Skeletal muscle tissue (tissue), 3 donors: ENCODE measurements at regions not wholly inside any gene's neighbourhood (a gene's known extent, or its start where the extent isn't known, plus 50 kb on each side); places are given as distances from the start of the nearest gene placed in this dataset.

Experiments
- H3K27ac ChIP-seq: one replicate; pipeline ENCODE4 v1.7.0; 2013; ENCODE audit warnings: mild to moderate bottlenecking, low read depth, low read length, inconsistent platforms
- H3K27me3 ChIP-seq, 3 donors: one replicate each; pipeline ENCODE4 v1.7.0; 2013; ENCODE audit warnings: low read length in 3 of 3; ENCODE audit not compliant: control insufficient read depth in 3 of 3, insufficient read depth in 3 of 3
- H3K36me3 ChIP-seq, 3 donors: one replicate each; pipeline ENCODE4 v1.7.0; 2013; ENCODE audit warnings: low read length in 3 of 3; ENCODE audit not compliant: control insufficient read depth in 3 of 3, insufficient read depth in 3 of 3
- H3K4me1 ChIP-seq, 3 donors: one replicate each; pipeline ENCODE4 v1.7.0; 2013; ENCODE audit warnings: low read length in 3 of 3, mild to moderate bottlenecking in 3 of 3; ENCODE audit not compliant: control insufficient read depth in 3 of 3, insufficient read depth in 3 of 3
- H3K4me3 ChIP-seq, 3 donors: one replicate each; pipeline ENCODE4 v1.7.0; 2013; ENCODE audit warnings: low read length in 3 of 3
- H3K9ac ChIP-seq, 3 donors: one replicate each; pipeline ENCODE4 v1.7.0; 2013; ENCODE audit warnings: low read length in 3 of 3, mild to moderate bottlenecking in 3 of 3, moderate library complexity in 2 of 3, low read depth in 1 of 3
- H3K9me3 ChIP-seq, 3 donors: one replicate each; pipeline ENCODE4 v1.7.0; 2013; ENCODE audit warnings: low read length in 3 of 3; ENCODE audit not compliant: control insufficient read depth in 3 of 3
- donor health status: Osteomylitis.

DNA sequence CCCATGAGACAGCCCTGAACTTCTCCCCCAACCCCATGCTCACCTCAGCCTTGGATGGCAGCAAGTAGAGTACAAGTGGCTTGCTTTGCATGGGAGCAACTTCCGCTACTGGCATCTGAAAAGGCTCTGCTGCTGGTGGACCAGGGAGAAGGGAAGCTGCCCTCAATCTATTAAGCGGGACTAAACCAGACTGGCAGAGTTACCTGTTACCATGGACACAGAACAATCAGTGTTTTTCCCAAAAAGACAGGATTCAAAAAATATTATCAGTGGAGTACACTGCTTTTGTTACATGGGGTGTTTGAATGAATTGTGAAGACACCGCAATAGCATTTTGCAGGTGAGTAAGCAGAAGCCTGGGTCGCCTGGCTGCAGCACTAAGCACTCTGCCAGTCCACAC, 631.4 kb upstream of the B3GAT1 start:
- H3K36me3 ChIP-seq, result no peaks in the 10 kb centered on the region
- H3K4me3 ChIP-seq, result no peak overlapping the region
- no peak overlapping the region for H3K27ac ChIP-seq
- H3K9ac ChIP-seq, result no peak overlapping the region
- peaks cover 3 to 27% (median 7%) of the 10 kb centered on the region in 3 donors for H3K27me3 ChIP-seq
- no peaks in the 10 kb centered on the region for H3K9me3 ChIP-seq
- no peaks in the 10 kb centered on the region for H3K4me1 ChIP-seq

DNA sequence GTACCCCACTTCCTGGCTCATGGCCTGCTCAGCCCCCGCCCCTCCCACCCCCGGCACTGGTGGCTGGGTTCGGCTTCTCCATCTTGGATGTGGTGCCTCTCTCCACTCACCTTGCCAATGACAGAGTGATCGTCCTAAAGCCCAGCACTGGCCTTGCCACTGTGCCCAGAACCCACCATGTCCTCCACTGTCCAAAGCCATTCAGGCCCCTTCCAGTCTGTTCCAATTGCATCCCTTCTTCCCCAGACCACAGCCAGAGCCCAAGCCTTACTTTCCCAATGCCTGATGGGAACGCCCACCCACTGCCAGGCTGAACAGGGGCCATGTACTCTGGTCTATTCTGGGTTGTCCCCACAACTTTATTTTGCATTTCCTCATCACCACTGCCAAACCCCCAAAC, 625.8 kb upstream of the B3GAT1 start:
- Histone ChIP-seq H3K9ac (no peak overlapping the region), H3K36me3 (no peaks in the 10 kb centered on the region), H3K27ac (no peak overlapping the region), H3K4me3 (no peak overlapping the region), H3K9me3 (peaks cover 0 to 3% (median 0%) of the 10 kb centered on the region in 3 donors), H3K4me1 (no peaks in the 10 kb centered on the region), H3K27me3 (peaks cover 0 to 8% (median 3%) of the 10 kb centered on the region in 3 donors)

DNA sequence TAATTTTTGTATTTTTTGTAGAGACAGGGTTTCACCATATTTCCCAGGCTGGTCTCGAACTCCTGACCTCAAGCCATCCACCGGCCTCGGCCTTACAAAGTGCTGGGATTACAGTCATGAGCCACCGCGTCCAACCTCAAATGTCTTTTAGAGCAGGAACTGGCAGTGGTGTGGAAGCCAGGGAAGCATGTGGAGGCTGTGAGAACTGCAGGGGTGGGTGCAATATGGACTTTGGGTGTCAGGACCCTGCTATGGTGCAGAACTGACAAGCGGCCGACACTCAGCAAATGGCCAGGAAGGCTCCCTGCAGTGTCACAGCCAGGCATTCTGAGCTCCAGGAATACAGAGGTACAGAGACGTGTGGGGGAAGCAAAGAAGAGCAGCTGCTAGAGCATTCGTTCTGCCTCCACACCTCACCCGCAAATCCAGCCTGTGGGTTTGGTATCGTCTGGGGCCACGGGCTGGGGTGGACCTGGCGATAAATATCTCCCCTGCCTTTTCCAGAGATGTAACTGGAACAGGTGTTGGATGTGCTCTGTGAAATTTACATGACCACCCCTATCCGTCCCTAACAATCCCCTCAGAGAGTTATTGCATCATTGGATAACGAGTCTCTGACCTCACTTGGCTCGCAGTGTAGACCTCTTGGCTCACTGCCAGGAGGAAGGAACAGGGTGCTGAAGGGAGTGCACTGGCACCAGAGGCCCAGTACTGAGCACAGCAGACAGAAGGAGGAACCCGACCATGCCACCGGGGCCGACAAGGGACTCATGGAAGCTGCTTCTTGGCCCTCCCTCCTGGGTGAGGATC, 624.7 kb upstream of the B3GAT1 start:
- peaks cover 0 to 13% (median 3%) of the 10 kb centered on the region in 3 donors for H3K27me3 ChIP-seq
- peaks cover 0 to 3% (median 0%) of the 10 kb centered on the region in 3 donors for H3K9me3 ChIP-seq
- H3K4me3 ChIP-seq, result no peak overlapping the region
- no peaks in the 10 kb centered on the region for H3K36me3 ChIP-seq
- H3K4me1 ChIP-seq, result no peaks in the 10 kb centered on the region
- no peak overlapping the region for H3K27ac ChIP-seq
- no peak overlapping the region for H3K9ac ChIP-seq

DNA sequence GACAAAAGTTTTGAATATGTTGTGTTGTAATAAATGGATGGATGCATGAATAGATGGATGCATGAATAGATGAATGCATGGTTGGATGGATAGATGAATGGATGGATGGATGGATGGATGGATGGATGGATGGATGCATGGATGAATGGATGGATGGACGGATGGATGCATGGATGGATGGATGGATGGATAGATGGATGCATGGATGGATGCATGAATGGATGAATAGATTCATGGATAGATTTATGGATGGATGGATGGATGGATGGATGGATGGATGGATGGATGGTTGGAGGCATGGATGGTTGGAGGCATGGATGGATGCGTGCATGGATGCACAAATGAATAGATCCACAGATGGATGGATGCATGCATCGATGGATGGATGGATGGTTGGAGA, 623.2 kb upstream of the B3GAT1 start:
- no peak overlapping the region for H3K4me3 ChIP-seq
- no peak overlapping the region for H3K9ac ChIP-seq
- H3K27ac ChIP-seq, result no peak overlapping the region
- H3K9me3 ChIP-seq, result peaks cover 0 to 3% (median 0%) of the 10 kb centered on the region in 3 donors
- no peaks in the 10 kb centered on the region for H3K36me3 ChIP-seq
- peaks cover 0 to 16% (median 3%) of the 10 kb centered on the region in 3 donors for H3K27me3 ChIP-seq
- no peaks in the 10 kb centered on the region for H3K4me1 ChIP-seq

DNA sequence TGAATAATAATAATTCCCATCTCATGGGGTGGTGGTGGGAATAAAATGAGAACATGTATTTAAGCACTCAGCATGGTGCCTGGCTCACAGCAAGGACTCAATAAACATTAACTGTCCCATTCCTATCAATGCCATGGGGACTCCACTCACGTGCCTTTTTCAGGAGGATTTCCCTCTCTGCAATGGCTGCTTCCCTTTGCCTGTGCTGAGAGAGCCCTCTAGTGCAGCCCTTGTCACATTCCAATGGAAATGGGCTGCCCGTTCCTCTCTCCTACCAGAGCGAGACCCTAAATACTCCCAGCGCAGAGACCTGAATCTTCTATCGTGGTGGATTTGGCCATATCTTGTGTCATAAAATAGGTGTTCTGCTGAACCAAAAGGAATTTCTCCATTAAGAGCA, 621.5 kb upstream of the B3GAT1 start:
- Histone ChIP-seq H3K36me3 (no peaks in the 10 kb centered on the region), H3K27ac (no peak overlapping the region), H3K9me3 (peaks cover 0 to 3% (median 0%) of the 10 kb centered on the region in 3 donors), H3K4me1 (no peaks in the 10 kb centered on the region), H3K9ac (no peak overlapping the region), H3K27me3 (peaks cover 0 to 16% (median 2%) of the 10 kb centered on the region in 3 donors), H3K4me3 (no peak overlapping the region)

DNA sequence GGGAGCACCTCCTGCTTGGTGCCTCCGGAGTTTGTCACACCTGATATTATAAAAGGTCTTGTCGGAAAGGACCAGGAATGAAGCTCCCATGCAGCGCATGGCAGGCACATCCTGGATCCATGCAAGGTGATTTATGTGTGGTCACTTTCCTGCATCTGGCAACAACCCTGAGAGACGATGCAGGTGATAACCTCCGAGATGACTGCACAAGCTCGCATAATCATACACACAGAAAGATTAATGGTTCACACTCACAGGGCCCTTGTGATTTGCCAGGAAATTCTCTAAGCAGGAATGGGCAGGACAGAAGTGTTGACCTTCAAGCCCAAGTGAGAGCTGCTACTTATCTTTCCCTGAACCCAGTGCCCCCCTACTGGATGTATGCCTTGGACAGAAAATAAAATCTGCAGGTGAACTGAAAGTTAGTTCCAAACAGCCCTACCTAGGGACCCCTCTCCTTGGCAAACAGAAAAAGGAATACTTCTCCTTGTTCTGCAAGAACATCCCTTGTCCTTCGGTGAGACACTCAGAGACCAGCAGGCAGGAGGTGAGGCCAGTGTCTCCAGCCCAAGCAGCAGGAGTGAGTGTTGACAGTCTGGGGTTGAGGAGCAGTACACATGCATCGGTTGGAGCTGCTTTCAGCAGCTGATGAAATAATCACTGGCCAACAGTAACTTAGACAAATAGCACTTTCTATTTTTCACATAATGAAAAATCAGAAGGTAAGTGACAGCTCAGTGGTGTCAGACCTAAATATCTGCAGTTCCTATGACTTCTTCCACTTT, 619.4 kb upstream of the B3GAT1 start:
- Histone ChIP-seq H3K9me3 (no peaks in the 10 kb centered on the region), H3K4me1 (no peaks in the 10 kb centered on the region), H3K27ac (no peak overlapping the region), H3K36me3 (no peaks in the 10 kb centered on the region), H3K9ac (no peak overlapping the region), H3K27me3 (peaks cover 0 to 16% (median 0%) of the 10 kb centered on the region in 3 donors), H3K4me3 (no peak overlapping the region)

DNA sequence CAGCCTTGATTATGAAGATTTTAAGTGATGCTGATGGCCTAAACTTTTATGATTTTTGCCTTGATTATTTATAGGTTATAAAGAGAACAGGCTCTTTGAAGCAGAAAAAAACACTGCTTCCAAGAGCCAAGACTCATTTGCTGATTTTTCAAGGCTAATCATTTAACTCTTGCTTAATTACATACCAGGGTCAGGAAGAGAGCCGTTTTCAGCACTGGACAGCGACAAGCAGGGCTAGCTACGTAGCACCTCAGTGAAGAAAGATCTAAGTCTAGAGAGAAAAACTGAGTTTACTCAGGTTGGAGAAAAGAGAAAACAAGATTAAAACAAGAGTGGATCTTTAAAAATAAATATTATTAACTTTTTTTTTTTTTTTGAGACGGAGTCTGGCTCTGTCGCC, 615.4 kb upstream of the B3GAT1 start:
- Histone ChIP-seq H3K9me3 (no peaks in the 10 kb centered on the region), H3K9ac (no peak overlapping the region), H3K4me3 (no peak overlapping the region), H3K36me3 (no peaks in the 10 kb centered on the region), H3K27ac (no peak overlapping the region), H3K27me3 (peaks cover 0 to 5% (median 0%) of the 10 kb centered on the region in 3 donors), H3K4me1 (no peaks in the 10 kb centered on the region)

DNA sequence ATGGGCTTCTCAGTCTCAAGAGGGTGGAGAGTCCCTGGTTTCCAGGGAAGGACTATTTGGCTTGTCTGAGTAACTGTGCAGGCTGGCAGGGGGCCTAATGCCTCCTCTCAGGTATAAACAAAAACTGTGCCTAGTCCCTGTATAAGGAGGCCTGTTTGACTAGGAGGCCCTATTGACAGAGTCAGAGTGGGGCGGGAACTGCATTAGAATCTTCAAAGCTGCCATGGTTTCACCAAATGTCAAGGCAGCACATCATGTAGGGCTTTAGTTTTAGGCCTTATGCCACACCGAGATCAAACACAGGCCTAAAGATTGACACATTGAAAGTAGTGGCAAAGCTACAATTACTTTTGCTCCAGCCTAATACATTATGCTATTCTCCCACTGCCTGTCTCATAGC, 611.5 kb upstream of the B3GAT1 start:
- no peak overlapping the region for H3K9ac ChIP-seq
- no peak overlapping the region for H3K27ac ChIP-seq
- no peak overlapping the region for H3K4me3 ChIP-seq
- H3K4me1 ChIP-seq, result no peaks in the 10 kb centered on the region
- H3K27me3 ChIP-seq, result no peaks in the 10 kb centered on the region
- no peaks in the 10 kb centered on the region for H3K36me3 ChIP-seq
- no peaks in the 10 kb centered on the region for H3K9me3 ChIP-seq

DNA sequence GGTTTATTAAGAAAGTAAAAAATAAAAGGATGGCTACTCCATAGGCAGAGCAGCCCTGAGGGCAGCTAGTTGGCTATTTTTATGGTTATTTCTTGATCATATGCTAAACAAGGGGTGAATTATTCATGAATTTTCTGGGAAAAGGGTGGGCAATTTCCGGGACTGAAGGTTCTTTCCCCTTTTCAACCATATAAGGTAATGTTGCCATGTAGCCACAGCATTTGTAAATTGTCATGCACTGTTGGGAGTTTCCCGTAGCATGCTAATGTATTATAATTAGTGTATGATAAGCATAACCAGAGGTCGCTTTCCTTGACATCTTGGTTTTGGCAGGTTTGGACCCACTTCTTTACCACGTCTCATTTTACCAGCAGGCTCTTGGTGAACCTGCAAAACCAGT, 610.4 kb upstream of the B3GAT1 start:
- Histone ChIP-seq H3K36me3 (no peaks in the 10 kb centered on the region), H3K4me1 (no peaks in the 10 kb centered on the region), H3K9ac (no peak overlapping the region), H3K9me3 (no peaks in the 10 kb centered on the region), H3K27ac (no peak overlapping the region), H3K4me3 (no peak overlapping the region), H3K27me3 (no peaks in the 10 kb centered on the region)

DNA sequence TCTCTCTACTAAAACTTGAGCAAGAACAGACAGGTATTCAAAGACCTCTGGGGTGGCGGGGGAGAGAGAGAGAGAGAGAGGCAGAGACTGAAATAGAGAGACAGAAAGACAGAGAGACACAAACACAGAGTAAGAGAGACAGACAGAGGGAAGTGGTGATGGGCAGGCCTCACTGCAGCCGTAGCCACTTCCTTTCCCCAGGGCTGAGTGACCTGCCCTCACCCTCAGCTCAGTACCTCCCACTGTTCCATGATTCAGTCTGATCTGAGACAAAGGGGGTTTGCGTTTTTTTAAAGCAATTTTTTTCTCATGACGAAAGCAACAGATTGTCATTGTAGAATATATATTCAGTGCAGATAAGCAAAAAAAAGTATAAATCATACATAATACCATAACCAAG, 607.9 kb upstream of the B3GAT1 start:
- Histone ChIP-seq H3K36me3 (no peaks in the 10 kb centered on the region), H3K4me3 (no peak overlapping the region), H3K4me1 (no peaks in the 10 kb centered on the region), H3K27me3 (no peaks in the 10 kb centered on the region), H3K9ac (no peak overlapping the region), H3K9me3 (no peaks in the 10 kb centered on the region), H3K27ac (no peak overlapping the region)
